Central memory CD4-positive, alpha-beta T cell (primary cell): ENCODE measurements at regions not wholly inside any gene's neighbourhood (a gene's known extent, or its start where the extent isn't known, plus 50 kb on each side); places are given as distances from the start of the nearest gene placed in this dataset.

Source experiments
- DNase-seq: peaks from one replicate; pipeline ENCODE4 v3.0.0; 2022

GRCh38 chr11:111194860-111195568 is 50.5 kb upstream of the POU2AF2 start:
- DNase-seq = no peak

DNA sequence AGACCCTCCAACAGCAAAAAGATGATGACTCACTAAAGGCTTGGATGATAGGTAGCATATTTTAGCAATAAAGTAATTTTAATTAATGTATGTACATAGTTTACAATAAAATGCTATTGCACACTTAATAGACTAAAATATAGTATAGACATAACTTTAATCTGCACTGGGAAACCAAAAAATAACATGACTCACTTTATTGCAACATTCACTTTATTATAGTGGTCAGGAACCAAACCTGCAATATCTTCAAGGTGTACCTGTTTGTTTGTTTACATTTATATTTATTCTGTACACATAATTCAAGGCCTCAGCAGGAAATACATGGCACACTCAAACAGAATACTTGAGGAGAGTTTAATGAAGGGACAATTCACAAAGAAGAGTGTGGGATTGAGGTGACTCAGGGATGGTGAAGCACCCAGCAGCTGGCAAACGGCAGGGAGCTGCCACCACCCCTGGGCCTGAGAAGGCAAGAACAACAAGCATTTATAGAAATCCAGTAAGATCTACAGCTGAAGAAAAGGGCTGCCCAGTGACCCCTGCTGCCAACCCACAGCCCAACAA is 51.5 kb upstream of the POU2AF2 start:
- DNase-seq = no peak

- DNase-seq = no peak
Measured at GRCh38 chr11:111189466-111189865, 56.1 kb upstream of the POU2AF2 start.

GRCh38 chr11:111186308-111186915 is 59.1 kb upstream of the POU2AF2 start:
- no peak for DNase-seq

DNA sequence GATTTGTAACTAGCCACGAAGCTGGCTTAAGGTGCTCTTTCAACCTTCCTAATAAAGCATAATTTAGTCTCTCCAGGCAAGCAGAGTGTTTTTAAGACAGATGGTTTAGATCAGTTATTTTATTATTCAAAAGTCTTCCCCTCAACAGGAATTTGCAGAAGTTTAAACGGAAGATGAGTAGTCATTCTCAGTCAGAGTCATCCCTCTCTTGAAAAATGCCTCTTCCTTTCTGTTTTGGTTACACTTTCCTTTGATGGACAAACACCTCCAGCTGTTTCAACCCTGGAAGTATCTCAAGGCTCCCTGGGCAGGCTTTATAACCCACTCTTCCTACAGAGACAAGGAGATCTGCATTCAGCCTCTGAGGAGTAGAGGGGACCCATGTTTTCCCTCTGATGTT is 60.3 kb upstream of the POU2AF2 start:
- no peak for DNase-seq

DNA sequence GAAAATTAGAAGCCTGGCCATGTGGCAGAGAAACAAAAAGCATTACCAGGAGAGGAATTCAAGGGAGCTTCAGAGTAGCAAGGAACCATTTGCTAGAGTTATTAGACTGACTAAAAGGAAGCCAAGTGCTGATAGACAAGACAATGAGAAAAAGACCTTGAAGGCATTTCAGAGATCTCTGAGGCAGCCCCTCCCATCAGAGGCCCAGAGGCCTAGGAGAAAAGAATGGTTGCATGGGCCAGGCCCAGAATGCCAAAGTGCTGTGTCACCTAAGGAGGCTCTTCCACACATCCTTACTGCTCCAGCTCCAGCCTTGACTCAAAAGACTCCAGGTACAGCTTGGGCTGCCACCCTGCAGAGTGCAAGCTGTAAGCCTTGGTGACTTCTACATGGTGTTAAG is 61.8 kb upstream of the POU2AF2 start:
- DNase-seq = no peak

DNA sequence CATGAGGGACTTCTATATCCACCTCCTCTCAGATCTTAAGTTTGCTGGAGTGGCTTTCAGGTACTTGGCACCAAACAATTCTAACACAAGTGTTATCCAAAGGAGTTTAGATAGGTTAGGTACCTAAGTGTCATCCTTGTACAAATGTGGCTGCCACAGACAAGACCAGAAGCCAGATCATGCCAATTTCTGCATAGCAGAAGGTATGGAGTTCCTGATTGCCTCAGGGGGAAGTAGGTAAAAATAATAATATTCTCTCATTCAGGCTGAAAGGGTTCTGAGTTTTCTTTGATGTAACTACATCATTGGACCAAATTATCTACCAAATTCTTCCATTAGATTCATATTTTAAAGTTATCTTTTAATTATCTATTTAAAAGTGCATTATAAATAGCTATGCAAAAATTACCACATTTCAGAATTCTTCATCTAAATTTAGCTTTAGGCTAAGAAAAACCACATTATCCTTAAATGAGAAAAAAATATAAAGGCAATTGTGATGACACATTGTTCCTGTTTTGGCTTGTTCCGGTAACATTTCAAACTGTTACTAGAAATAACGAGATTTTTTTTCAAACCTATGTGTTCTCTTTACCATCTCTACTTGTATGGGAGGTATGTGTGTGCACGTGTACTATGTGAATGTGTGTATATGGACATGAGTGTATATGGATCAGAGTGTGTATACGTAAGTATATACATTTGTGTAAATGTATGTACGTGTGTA is 66.2 kb upstream of the POU2AF2 start:
- no peak for DNase-seq

DNA sequence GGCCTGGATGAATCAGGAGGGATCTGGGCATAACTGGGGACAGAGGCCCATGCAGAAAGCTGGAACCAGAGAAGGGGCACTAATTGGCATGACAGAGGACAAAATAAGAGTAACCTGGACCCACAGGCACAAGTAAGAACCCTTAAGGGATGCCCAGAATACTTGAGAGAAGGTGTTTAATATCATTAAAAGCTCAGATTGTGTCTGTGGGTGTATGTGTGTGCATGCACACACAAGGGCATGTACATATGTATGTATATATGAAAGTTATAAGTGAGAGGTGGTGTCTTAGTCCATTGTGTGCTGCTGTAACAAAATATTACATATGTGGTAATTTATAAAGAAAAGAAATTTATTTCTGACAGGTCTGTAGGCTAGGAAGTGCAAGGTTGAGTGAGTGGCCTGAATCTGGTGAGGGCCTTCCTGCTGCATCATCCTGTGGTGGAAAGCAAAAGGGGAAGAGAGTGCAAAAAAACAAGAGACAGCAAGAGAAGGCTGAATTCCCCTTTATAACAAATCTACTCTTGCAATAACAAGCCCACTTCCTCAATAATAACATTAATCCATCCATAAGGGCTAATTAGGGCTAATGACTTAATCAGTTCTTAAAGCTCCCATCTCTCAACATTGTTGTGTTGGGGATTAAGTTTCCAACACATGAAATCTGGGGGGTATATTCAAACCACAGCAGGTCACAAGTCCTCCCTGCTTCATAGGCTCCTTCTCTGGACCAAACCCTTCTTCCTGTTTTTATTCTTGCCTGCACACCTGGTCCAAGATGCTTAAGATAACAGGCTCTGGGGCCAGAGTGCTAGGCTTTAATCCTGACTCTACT is 68.3 kb upstream of the POU2AF2 start:
- no peak for DNase-seq

DNA sequence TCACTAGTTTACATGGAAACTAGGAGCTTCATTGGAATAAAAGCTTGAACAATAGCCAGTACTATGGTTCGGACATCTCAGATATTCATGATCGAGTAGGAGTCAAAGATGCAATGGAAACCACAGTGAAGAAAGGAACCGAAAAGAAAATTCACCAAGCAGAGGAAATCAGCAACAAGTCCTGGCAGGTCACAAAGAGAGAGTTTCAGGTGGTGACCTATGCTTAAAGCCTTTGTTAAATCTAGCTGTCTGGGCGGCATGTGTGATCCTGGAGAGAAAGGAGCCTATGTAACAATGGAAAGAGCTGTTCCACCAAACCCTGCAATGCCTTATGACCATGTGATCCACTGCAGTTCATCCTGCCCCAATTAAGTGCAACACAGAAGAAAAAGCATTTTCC is 68.9 kb upstream of the POU2AF2 start:
- no peak for DNase-seq

DNA sequence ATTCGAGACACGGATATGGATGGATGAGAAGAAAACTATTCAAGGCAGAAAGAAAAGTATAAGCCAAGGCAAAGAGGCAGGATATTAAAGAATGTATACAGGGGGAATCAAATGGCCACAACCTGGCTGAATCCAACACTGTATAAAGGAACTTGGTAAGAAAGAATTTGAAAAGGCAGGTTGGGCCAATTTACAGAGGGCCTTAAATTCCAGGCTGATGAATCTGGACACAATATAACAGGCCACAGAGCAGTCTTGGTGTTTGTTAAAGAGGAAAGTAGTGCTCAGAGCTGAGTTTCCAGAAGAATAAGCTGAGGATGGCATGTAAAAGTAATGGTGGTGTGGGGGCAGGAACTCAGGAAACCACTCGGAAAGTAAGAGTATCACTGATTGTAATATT is 72.3 kb upstream of the POU2AF2 start:
- DNase-seq = no peak

GRCh38 chr11:111172321-111172862 is 73.1 kb upstream of the POU2AF2 start:
- DNase-seq = no peak

DNA sequence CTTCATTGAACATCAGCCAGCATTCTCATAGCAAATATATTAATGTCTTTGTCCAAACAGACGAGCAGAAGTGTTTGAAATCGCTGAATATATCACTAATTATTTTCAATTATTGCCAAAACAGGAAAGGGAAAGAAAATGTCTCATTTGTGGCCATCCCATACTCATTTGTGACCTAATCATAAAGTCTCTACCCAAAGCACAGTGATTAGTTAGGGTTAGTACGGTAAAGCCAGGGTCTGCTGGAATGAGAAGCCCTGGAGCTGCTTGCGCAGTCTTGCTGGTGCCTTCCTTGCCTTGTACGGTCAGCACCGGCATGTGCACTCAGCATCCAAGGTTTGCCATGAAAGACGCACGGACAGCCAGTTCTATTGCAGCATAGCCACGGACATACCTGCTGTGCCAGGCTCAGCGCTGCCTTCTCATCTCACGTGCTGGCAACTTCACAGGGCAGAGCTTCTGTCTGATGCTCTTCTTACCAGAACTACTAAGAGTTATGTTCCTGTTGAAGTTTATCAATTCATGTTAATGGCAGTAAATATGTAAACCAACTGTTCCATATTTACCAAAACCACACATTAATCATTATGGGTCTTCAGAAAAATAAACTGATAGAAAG is 74.7 kb upstream of the POU2AF2 start:
- no peak for DNase-seq

GRCh38 chr11:111169367-111169766 is 76.2 kb upstream of the POU2AF2 start:
- no peak for DNase-seq

DNA sequence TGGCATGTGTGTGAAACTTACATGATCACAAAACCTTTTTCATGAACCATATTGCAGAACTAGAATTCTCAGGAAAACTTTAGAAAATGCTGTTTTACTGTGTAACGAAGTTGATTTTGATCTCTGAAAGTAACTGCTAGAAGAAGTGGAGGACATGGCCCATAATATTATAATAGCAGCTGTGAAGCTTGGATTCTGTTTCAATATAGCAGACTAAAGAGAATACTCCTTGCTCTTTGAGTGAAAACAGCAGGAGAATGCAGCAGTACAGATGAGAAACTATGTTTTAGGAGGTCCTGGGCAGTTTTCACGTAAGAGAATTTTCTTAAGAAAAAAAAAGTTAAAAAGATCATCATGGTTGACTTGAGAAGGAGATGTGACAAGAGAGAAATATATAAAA is 76.7 kb upstream of the POU2AF2 start:
- no peak for DNase-seq

DNA sequence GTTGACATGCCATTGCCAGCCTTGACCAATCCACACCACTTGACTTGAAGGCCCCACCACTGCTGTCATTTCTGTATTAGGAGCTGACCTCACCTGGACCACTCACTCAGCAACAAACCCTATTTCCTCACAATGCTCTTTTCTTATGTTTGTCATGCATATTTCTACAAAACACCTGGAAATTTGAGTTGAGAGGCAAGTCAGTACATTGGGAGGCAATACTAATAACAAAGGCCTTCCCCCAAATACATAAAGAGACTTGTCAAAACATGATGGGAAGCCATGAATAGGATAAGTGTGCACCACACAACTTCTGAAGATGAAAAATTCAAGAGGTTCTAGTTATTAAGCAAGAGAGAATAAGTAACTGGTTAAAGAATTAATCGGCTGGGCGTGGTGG is 77.9 kb upstream of the POU2AF2 start:
- no peak for DNase-seq

DNA sequence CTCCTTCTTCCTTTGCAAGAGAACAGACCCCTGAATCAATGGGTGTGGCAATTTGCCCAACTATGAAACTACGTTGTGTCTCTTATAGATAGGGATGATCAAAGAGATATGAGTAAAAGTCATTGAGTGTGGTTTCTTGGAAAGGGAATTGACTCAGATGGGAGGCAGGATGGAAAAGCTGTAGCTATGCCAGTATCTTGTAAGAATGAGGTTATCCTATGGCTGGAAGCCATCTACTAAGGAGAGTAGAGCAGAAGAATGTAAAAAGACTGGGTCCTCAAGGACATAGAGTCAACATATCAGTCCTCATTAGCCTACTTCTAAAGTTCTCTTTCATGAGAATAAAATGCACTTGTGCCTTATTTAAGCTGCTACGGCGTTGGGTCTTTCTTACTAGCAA is 78.9 kb upstream of the POU2AF2 start:
- no peak for DNase-seq

DNA sequence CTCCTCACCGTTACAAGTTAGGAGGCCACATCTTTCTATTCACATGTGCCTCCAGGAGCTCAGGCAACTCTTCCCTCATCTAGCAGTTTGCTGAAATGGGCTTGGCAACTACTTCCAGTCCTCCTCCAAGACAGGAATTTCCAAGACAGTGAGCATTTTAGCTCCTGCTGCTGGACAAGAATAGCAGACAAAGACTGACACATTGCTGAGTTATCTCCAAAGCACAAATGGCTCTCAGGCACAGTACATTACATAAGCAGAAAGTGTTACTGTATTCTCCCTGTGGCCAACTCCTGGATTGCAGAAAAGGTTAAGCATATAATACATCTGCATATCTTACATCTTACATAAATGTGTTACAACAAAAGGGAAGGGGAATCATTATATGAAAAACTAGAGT is 83.2 kb upstream of the POU2AF2 start:
- DNase-seq = no peak

DNA sequence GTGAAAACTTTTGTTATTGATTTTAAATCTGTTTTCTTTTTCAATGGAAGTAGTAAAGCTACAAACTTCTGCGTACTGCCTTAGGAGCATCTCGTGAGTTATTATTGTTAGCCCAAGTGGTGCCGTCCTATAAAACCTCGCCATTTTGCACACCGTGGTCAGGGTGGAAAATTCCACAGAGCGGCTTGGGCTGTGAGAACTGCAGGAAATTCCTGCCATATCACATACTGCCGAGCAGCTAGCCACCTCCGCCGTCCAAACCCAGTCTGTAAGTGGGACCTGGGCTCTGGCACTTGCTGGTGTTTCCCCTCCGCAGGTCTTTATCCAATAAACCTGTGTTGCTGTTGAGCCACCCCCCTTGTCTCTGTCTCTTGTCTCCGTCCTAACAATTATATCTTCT is 88.0 kb upstream of the POU2AF2 start:
- DNase-seq = no peak

DNA sequence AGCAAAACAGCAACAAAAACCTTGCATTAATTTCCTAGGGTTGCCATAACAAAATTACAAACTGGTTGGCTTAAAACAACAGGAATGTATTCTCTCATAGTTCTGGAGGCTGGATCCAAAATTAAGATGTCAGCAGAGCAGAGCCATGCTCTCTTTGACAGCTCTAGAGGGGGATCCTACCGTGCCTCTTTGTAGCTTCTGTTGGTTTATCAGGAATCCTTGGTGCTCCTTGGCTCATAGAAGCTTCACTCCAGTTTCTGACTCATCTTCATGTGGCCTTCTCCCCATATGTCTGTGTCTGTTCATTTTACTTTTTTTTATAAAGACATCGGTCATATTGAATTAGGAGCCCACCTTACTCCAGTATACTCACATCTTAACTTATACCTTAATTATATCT is 90.5 kb upstream of the POU2AF2 start:
- DNase-seq = no peak

GRCh38 chr11:111153194-111153593 is 92.3 kb upstream of the POU2AF2 start:
- no peak for DNase-seq

DNA sequence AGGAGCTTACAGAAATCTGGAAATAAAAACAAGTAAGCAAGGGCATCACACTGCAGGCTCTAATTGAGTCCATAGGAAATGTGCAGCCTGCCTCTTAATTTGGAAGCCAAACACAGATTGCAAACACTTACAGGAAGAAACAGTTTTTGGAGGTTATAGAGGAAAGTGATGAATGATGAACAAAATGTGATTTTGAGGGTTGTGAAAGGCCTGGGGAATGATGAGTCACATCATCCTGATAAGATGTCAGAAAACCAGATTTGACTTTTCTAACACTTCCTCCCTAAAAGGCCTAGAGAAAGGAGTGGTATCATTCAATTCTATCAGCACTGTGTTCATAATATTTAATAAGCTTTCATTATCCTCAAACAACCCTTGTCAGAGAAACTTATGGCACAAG is 96.6 kb upstream of the POU2AF2 start:
- DNase-seq = no peak

DNA sequence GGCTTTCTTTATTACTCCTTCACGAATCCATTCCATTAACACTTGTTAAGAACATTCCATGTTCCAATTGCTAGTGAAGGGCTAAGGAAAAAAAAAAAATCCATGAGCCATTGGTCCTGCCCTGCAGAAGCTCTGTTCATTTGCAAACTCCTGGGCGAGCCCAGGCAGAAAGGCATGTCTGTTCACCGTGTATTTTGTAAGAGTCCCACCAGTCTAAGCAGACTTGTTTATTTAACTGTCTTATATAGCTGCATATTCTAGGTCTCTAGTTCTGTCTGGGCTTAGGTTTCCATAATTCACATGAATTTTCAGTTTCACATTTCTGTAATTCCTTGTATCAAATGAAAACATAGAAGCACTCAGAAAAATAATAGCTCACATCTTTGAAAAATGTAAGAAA is 97.4 kb upstream of the POU2AF2 start:
- no peak for DNase-seq
